HepG2 (cell line): ENCODE measurements at regions not wholly inside any gene's neighbourhood (a gene's known extent, or its start where the extent isn't known, plus 50 kb on each side); places are given as distances from the start of the nearest gene placed in this dataset.

Experiments
- AFF4 ChIP-seq: sonication (generic); formaldehyde crosslinking; IDR thresholded peaks from 2 replicates; pipeline ENCODE4 v1.4.0; 2020; ENCODE audit warnings: missing genetic modification reagents
- ASH2L ChIP-seq: fragments of 300-600, 200-600 bp; sonication (generic); IDR thresholded peaks from 2 replicates; pipeline ENCODE4 v1.7.0; 2017; ENCODE audit warnings: low read depth, mild to moderate bottlenecking, moderate library complexity, mixed read lengths, low read length; ENCODE audit not compliant: insufficient read length
- BCL3 ChIP-seq: sonication (generic); formaldehyde crosslinking; IDR thresholded peaks from 2 replicates; pipeline ENCODE4 v1.5.1; 2020; ENCODE audit warnings: mild to moderate bottlenecking, missing genetic modification reagents, moderate library complexity
- FOSL1 ChIP-seq: sonication (generic); formaldehyde crosslinking; IDR thresholded peaks from 2 replicates; pipeline ENCODE4 v1.9.0; 2021; ENCODE audit warnings: missing genetic modification reagents, borderline replicate concordance
- FOXJ3 ChIP-seq: sonication (generic); formaldehyde crosslinking; IDR thresholded peaks from 2 replicates; pipeline ENCODE4 v1.4.0; 2020; ENCODE audit warnings: missing genetic modification reagents, mild to moderate bottlenecking, borderline replicate concordance
- GATA4 ChIP-seq: sonication (generic); IDR thresholded peaks from 2 replicates; pipeline ENCODE4 v1.6.1; 2016; ENCODE audit warnings: antibody characterized with exemption, low read depth, borderline replicate concordance
- HNRNPL ChIP-seq: fragments of 200-400 bp; formaldehyde crosslinking; IDR thresholded peaks from 2 replicates; pipeline ENCODE4 v1.6.1; 2017; ENCODE audit warnings: mild to moderate bottlenecking, low read depth, low read length
- IRX3 ChIP-seq: sonication (generic); formaldehyde crosslinking; IDR thresholded peaks from 2 replicates; pipeline ENCODE4 v1.8.1; 2023; ENCODE audit warnings: mild to moderate bottlenecking, low read depth, missing genetic modification reagents, borderline replicate concordance
- KAT7 ChIP-seq: IDR thresholded peaks from 2 replicates; pipeline ENCODE4 v1.6.1; 2018; ENCODE audit warnings: borderline replicate concordance, missing compliant biosample characterization
- KLF12 ChIP-seq: sonication (generic); formaldehyde crosslinking; IDR thresholded peaks from 2 replicates; pipeline ENCODE4 v1.4.0; 2020; ENCODE audit warnings: missing genetic modification reagents, borderline replicate concordance
- MXD4 ChIP-seq: IDR thresholded peaks from 2 replicates; pipeline ENCODE4 v1.6.1; 2016; ENCODE audit warnings: mild to moderate bottlenecking, missing biosample characterization, missing genetic modification reagents
- SALL2 ChIP-seq: sonication (generic); formaldehyde crosslinking; IDR thresholded peaks from 2 replicates; pipeline ENCODE4 v1.8.1; 2023; ENCODE audit warnings: mild to moderate bottlenecking, missing genetic modification reagents, inconsistent platforms
- SMAD1 ChIP-seq: sonication (generic); formaldehyde crosslinking; IDR thresholded peaks from 2 replicates; pipeline ENCODE4 v1.4.0; 2020; ENCODE audit warnings: missing genetic modification reagents, low read depth, mild to moderate bottlenecking, borderline replicate concordance
- SSRP1 ChIP-seq: IDR thresholded peaks from 2 replicates; pipeline ENCODE4 v1.6.1; 2016; ENCODE audit warnings: control low read depth
- ZNF256 ChIP-seq: sonication (generic); formaldehyde crosslinking; conservative IDR thresholded peaks from 2 replicates; pipeline ENCODE4 v1.4.0; 2020; ENCODE audit warnings: missing genetic modification reagents
- ZNF354B ChIP-seq: sonication (generic); formaldehyde crosslinking; IDR thresholded peaks from 2 replicates; pipeline ENCODE4 v1.8.0; 2022; ENCODE audit warnings: mild to moderate bottlenecking, missing genetic modification reagents
- ZNF710 ChIP-seq: sonication (generic); formaldehyde crosslinking; IDR thresholded peaks from 2 replicates; pipeline ENCODE4 v1.5.0; 2020; ENCODE audit warnings: mild to moderate bottlenecking, missing genetic modification reagents, borderline replicate concordance
- ZNF724P ChIP-seq: sonication (generic); formaldehyde crosslinking; IDR thresholded peaks from 2 replicates; pipeline ENCODE4 v1.8.0; 2022; ENCODE audit warnings: missing genetic modification reagents, borderline replicate concordance
- TF ChIP-seq, protein P1 (sequence below): sonication (generic); formaldehyde crosslinking; IDR thresholded peaks from 2 replicates; pipeline ENCODE4 v1.8.0; 2022; ENCODE audit warnings: mild to moderate bottlenecking, missing genetic modification reagents, moderate library complexity

GRCh38 chr4:123893011-123893981 lies 496.7 kb downstream of the SPRY1 start (continued):
- TF ChIP-seq ZNF354B (CRISPR knock-in tag) = no peak
- TF ChIP-seq IRX3 (CRISPR knock-in tag) = no peak
- TF ChIP-seq AFF4 (CRISPR knock-in tag) = no peak
- TF ChIP-seq GATA4 = peak; percentile 82
- TF ChIP-seq MXD4 = no peak
- no peak for TF ChIP-seq ZNF724P (CRISPR knock-in tag)
- no peak for TF ChIP-seq SMAD1 (CRISPR knock-in tag)
- no peak for TF ChIP-seq ASH2L
- no peak for TF ChIP-seq SALL2
- TF ChIP-seq SSRP1 (CRISPR knock-in tag) = no peak
- no peak for TF ChIP-seq ZNF256
- TF ChIP-seq HNRNPL = no peak
- TF ChIP-seq, protein P1, sequence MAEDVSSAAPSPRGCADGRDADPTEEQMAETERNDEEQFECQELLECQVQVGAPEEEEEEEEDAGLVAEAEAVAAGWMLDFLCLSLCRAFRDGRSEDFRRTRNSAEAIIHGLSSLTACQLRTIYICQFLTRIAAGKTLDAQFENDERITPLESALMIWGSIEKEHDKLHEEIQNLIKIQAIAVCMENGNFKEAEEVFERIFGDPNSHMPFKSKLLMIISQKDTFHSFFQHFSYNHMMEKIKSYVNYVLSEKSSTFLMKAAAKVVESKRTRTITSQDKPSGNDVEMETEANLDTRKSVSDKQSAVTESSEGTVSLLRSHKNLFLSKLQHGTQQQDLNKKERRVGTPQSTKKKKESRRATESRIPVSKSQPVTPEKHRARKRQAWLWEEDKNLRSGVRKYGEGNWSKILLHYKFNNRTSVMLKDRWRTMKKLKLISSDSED = no peak
- no peak for TF ChIP-seq KLF12 (CRISPR knock-in tag)
- no peak for TF ChIP-seq BCL3 (CRISPR knock-in tag)
- TF ChIP-seq FOSL1 (CRISPR knock-in tag) = no peak
- TF ChIP-seq KAT7 (CRISPR knock-in tag) = no peak
- TF ChIP-seq FOXJ3 (CRISPR knock-in tag) = peak; percentile 70; the same call in 1 of the 2 replicates
- peak; percentile 71 for TF ChIP-seq ZNF710 (CRISPR knock-in tag)
